Ishikawa (cell line): ENCODE measurements at regions not wholly inside any gene's neighbourhood (a gene's known extent, or its start where the extent isn't known, plus 50 kb on each side); places are given as distances from the start of the nearest gene placed in this dataset.

Experiments
- CREB1 ChIP-seq: IDR thresholded peaks from 2 replicates; pipeline ENCODE4 v1.6.1; 2012; ENCODE audit warnings: low read depth
- EP300 ChIP-seq: IDR thresholded peaks from 2 replicates; pipeline ENCODE4 v1.6.1; 2012; ENCODE audit warnings: borderline replicate concordance
- FOXM1 ChIP-seq: IDR thresholded peaks from 2 replicates; pipeline ENCODE4 v1.6.1; 2012; ENCODE audit warnings: low read depth, borderline replicate concordance
- REST ChIP-seq: IDR thresholded peaks from 2 replicates; pipeline ENCODE4 v1.6.1; 2012; ENCODE audit warnings: low read depth, mild to moderate bottlenecking
- TAF1 ChIP-seq: IDR thresholded peaks from 2 replicates; pipeline ENCODE4 v1.6.1; 2012; ENCODE audit warnings: low read depth, mild to moderate bottlenecking
- TEAD4 ChIP-seq: IDR thresholded peaks from 2 replicates; pipeline ENCODE4 v1.6.1; 2012

GRCh38 chr5:10856683-10857337, 95.8 kb upstream of the DAP start:
- TF ChIP-seq CREB1 (no peak), EP300 (no peak), TAF1 (no peak), FOXM1 (no peak), TEAD4 (no peak), REST (no peak)
